ENCODE measurements at regions not wholly inside any gene's neighbourhood (a gene's known extent, or its start where the extent isn't known, plus 50 kb on each side); places are given as distances from the start of the nearest gene placed in this dataset.

DNA sequence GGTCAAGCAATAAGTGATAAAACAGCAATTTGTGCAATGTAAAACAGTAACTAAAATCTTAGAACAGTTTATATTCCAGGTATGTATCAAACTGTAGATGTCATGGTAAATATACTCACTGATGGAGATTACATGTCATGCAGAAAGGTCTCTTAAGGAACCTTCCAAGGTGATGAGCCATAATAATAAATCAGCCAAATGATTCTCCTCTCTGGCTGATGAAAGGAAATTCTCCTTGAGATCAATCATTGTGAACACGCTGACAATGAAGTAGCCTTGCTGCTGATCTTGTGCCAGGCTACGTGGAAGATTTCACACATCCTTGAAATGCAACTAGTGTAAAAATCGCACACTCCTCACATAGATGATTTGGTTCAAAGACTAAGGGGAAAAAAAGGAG lies 392.5 kb upstream of the CDH7 start:
- no peaks in the 10 kb centered on the region for H3K36me3 ChIP-seq (ENCODE audit: insufficient read depth, low read length)
- H3K9ac ChIP-seq (ENCODE audit: low read depth, low read length): no peak overlapping the region
- peaks cover 3% of the 10 kb centered on the region for H3K9me3 ChIP-seq (replicated peaks; ENCODE audit: low read length)
- H3K4me1 ChIP-seq (ENCODE audit: control insufficient read depth, insufficient read depth, low read length): no peaks in the 10 kb centered on the region
- H3K27me3 ChIP-seq (ENCODE audit: control insufficient read depth, insufficient read depth, low read length): no peaks in the 10 kb centered on the region
- H3K4me3 ChIP-seq (ENCODE audit: low read length): no peak overlapping the region
- H3K4me2 ChIP-seq (ENCODE audit: low read length): no peak overlapping the region

DNA sequence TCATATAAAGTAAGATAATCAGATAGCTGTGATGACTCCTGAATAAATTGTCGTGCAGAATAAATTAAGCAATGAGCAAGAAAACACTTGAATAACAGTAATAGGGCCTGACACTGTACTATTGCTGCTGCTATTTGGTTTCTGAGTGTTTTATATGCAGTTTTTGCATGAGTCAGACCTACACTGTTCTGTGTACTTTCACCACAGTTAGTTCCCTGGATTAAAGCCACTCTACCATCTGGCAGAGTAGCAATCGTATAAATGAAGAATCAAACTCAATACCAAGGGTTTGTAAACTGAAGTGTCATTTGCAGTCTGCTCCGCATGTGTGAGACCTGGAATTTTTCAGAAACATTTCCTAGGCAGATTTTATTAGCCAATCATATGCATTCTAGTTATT lies 398.6 kb upstream of the CDH7 start:
- Histone ChIP-seq H3K9me3 (replicated peaks; ENCODE audit: low read length) (peaks cover 3% of the 10 kb centered on the region), H3K4me2 (ENCODE audit: low read length) (no peak overlapping the region), H3K4me1 (ENCODE audit: control insufficient read depth, insufficient read depth, low read length) (no peaks in the 10 kb centered on the region), H3K27me3 (ENCODE audit: control insufficient read depth, insufficient read depth, low read length) (no peaks in the 10 kb centered on the region), H3K4me3 (ENCODE audit: low read length) (no peak overlapping the region), H3K9ac (ENCODE audit: low read depth, low read length) (no peak overlapping the region), H3K36me3 (ENCODE audit: insufficient read depth, low read length) (no peaks in the 10 kb centered on the region)

DNA sequence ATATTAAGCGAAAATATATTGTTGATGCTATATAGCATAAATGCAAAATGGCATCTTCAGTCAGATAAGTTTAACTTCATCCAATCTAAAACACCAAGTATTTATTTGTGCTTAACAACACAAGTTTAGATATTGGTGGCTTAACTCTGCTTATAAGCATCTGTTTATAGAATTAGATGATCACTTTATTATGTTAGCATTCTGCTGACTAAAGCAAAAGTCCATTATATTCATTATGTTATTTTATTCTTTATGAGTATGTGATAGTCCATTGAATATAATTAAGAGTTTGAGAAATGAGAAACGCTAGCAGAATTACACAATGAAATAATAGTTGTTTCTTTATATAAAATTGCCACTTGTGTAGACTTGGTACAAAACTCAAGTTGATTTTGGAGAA lies 401.2 kb upstream of the CDH7 start:
- Histone ChIP-seq H3K4me2 (ENCODE audit: low read length) (no peak overlapping the region), H3K4me3 (ENCODE audit: low read length) (no peak overlapping the region), H3K4me1 (ENCODE audit: control insufficient read depth, insufficient read depth, low read length) (no peaks in the 10 kb centered on the region), H3K36me3 (ENCODE audit: insufficient read depth, low read length) (no peaks in the 10 kb centered on the region), H3K9ac (ENCODE audit: low read depth, low read length) (no peak overlapping the region), H3K9me3 (replicated peaks; ENCODE audit: low read length) (no peaks in the 10 kb centered on the region), H3K27me3 (ENCODE audit: control insufficient read depth, insufficient read depth, low read length) (no peaks in the 10 kb centered on the region)

DNA sequence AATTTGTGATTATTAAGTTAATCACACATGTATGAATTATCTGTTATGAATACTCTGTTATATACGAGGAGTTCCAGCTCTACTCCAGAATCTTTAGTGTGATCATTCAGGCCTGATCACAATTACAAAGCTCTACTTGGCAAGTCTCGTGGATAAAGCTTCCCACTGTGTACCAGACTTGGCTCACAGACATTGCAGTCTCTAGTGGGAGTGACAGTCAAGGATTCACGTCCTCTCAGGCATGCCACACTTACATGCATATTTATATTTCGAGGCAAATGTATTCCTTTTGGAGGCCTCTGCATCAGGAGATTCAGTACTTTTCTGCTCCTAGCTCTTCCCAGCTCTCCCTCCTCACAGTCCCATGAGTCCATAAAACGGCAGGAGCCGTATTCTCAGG lies 403.4 kb upstream of the CDH7 start:
- no peak overlapping the region for H3K4me2 ChIP-seq (ENCODE audit: low read length)
- H3K9me3 ChIP-seq (replicated peaks; ENCODE audit: low read length): no peaks in the 10 kb centered on the region
- no peak overlapping the region for H3K9ac ChIP-seq (ENCODE audit: low read depth, low read length)
- H3K36me3 ChIP-seq (ENCODE audit: insufficient read depth, low read length): no peaks in the 10 kb centered on the region
- no peaks in the 10 kb centered on the region for H3K27me3 ChIP-seq (ENCODE audit: control insufficient read depth, insufficient read depth, low read length)
- no peak overlapping the region for H3K4me3 ChIP-seq (ENCODE audit: low read length)
- no peaks in the 10 kb centered on the region for H3K4me1 ChIP-seq (ENCODE audit: control insufficient read depth, insufficient read depth, low read length)

DNA sequence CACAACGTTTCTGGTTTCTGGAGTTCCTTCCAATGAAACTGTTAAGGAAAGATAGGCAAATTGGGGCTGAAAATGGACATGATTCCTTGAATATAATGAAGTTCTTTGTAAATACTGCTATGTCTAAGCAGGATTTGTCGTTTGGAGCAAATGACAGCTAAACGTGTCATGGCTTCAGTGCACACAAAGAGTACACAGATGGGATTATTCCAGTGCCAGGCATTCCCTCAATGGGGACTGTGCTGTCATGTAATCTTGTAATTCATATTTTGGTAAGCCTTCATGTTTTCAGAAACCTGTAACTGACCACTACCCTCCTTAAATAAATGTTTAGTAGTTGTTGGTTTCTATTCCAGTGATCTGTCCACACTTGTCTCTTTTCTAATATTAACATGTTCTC lies 404.7 kb upstream of the CDH7 start:
- Histone ChIP-seq H3K36me3 (ENCODE audit: insufficient read depth, low read length) (no peaks in the 10 kb centered on the region), H3K4me2 (ENCODE audit: low read length) (no peak overlapping the region), H3K9me3 (replicated peaks; ENCODE audit: low read length) (no peaks in the 10 kb centered on the region), H3K4me3 (ENCODE audit: low read length) (no peak overlapping the region), H3K4me1 (ENCODE audit: control insufficient read depth, insufficient read depth, low read length) (no peaks in the 10 kb centered on the region), H3K9ac (ENCODE audit: low read depth, low read length) (no peak overlapping the region), H3K27me3 (ENCODE audit: control insufficient read depth, insufficient read depth, low read length) (no peaks in the 10 kb centered on the region)

GRCh38 chr18:65343571-65343970 lies 407.2 kb upstream of the CDH7 start:
- H3K36me3 ChIP-seq (ENCODE audit: insufficient read depth, low read length): no peaks in the 10 kb centered on the region
- no peaks in the 10 kb centered on the region for H3K9me3 ChIP-seq (replicated peaks; ENCODE audit: low read length)
- no peak overlapping the region for H3K4me2 ChIP-seq (ENCODE audit: low read length)
- no peaks in the 10 kb centered on the region for H3K27me3 ChIP-seq (ENCODE audit: control insufficient read depth, insufficient read depth, low read length)
- H3K4me3 ChIP-seq (ENCODE audit: low read length): no peak overlapping the region
- no peaks in the 10 kb centered on the region for H3K4me1 ChIP-seq (ENCODE audit: control insufficient read depth, insufficient read depth, low read length)
- no peak overlapping the region for H3K9ac ChIP-seq (ENCODE audit: low read depth, low read length)

DNA sequence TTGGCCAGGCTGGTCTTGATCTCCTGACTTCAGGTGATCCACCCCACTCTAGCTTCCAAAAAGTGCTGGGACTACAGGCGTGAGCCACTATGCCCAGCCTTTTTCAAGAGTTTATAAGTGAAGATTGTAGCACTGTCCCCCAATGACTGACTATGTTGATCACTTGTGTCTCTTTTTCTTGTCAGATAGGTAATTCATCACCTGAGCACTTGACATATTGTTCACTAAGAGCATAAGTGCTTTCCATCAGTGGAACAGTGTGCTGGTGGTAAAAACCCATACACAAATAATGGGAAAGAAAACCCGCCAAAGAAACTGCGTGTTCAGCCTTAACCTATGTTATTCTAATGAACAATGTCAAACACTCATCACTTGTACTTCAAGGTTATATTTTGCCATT lies 414.4 kb upstream of the CDH7 start:
- H3K36me3 ChIP-seq (ENCODE audit: insufficient read depth, low read length): no peaks in the 10 kb centered on the region
- H3K4me1 ChIP-seq (ENCODE audit: control insufficient read depth, insufficient read depth, low read length): no peaks in the 10 kb centered on the region
- H3K9ac ChIP-seq (ENCODE audit: low read depth, low read length): no peak overlapping the region
- H3K27me3 ChIP-seq (ENCODE audit: control insufficient read depth, insufficient read depth, low read length): no peaks in the 10 kb centered on the region
- no peak overlapping the region for H3K4me3 ChIP-seq (ENCODE audit: low read length)
- no peak overlapping the region for H3K4me2 ChIP-seq (ENCODE audit: low read length)
- H3K9me3 ChIP-seq (replicated peaks; ENCODE audit: low read length): no peaks in the 10 kb centered on the region

DNA sequence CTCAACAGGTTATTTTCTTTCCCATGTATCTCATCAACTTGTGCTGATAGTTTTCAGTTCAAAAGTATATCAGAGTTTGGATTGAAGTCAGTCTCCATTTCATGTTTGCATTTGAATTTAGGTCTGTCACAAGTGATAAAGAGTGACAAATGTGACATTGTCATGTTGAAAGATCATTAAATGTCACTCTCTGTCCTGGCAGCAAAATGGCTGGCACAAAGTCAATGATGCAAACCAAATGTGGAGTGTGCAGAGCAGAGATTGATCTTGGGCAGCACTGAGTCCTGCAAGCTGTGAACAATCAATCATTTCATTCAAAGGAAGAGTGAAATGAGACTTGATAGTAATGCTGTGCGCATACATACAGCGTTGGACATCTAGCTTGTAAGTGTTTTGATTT lies 421.8 kb upstream of the CDH7 start:
- Histone ChIP-seq H3K27me3 (ENCODE audit: control insufficient read depth, insufficient read depth, low read length) (no peaks in the 10 kb centered on the region), H3K9me3 (replicated peaks; ENCODE audit: low read length) (peaks cover 4% of the 10 kb centered on the region), H3K4me1 (ENCODE audit: control insufficient read depth, insufficient read depth, low read length) (no peaks in the 10 kb centered on the region), H3K9ac (ENCODE audit: low read depth, low read length) (no peak overlapping the region), H3K36me3 (ENCODE audit: insufficient read depth, low read length) (no peaks in the 10 kb centered on the region), H3K4me2 (ENCODE audit: low read length) (no peak overlapping the region), H3K4me3 (ENCODE audit: low read length) (no peak overlapping the region)

GRCh38 chr18:65326805-65327204 lies 424.0 kb upstream of the CDH7 start:
- no peaks in the 10 kb centered on the region for H3K27me3 ChIP-seq (ENCODE audit: control insufficient read depth, insufficient read depth, low read length)
- H3K4me3 ChIP-seq (ENCODE audit: low read length): no peak overlapping the region
- H3K36me3 ChIP-seq (ENCODE audit: insufficient read depth, low read length): no peaks in the 10 kb centered on the region
- H3K4me1 ChIP-seq (ENCODE audit: control insufficient read depth, insufficient read depth, low read length): no peaks in the 10 kb centered on the region
- H3K9me3 ChIP-seq (replicated peaks; ENCODE audit: low read length): peaks cover 4% of the 10 kb centered on the region
- H3K4me2 ChIP-seq (ENCODE audit: low read length): no peak overlapping the region
- no peak overlapping the region for H3K9ac ChIP-seq (ENCODE audit: low read depth, low read length)

- no peak overlapping the region for H3K4me2 ChIP-seq (ENCODE audit: low read length)
- no peaks in the 10 kb centered on the region for H3K4me1 ChIP-seq (ENCODE audit: control insufficient read depth, insufficient read depth, low read length)
Observed at GRCh38 chr18:65322895-65323294, 427.9 kb upstream of the CDH7 start.

GRCh38 chr18:65298422-65298821 lies 452.4 kb upstream of the CDH7 start:
- Histone ChIP-seq H3K27me3 (ENCODE audit: control insufficient read depth, insufficient read depth, low read length) (no peaks in the 10 kb centered on the region), H3K4me3 (ENCODE audit: low read length) (no peak overlapping the region), H3K9me3 (replicated peaks; ENCODE audit: low read length) (peaks cover 6% of the 10 kb centered on the region), H3K4me1 (ENCODE audit: control insufficient read depth, insufficient read depth, low read length) (no peaks in the 10 kb centered on the region), H3K36me3 (ENCODE audit: insufficient read depth, low read length) (no peaks in the 10 kb centered on the region), H3K4me2 (ENCODE audit: low read length) (no peak overlapping the region), H3K9ac (ENCODE audit: low read depth, low read length) (no peak overlapping the region)

More at GRCh38 chr18:65322895-65323294, 427.9 kb upstream of the CDH7 start:
- Histone ChIP-seq H3K36me3 (ENCODE audit: insufficient read depth, low read length) (no peaks in the 10 kb centered on the region), H3K9ac (ENCODE audit: low read depth, low read length) (no peak overlapping the region), H3K9me3 (replicated peaks; ENCODE audit: low read length) (peaks cover 4% of the 10 kb centered on the region), H3K4me3 (ENCODE audit: low read length) (no peak overlapping the region), H3K27me3 (ENCODE audit: control insufficient read depth, insufficient read depth, low read length) (no peaks in the 10 kb centered on the region)

DNA sequence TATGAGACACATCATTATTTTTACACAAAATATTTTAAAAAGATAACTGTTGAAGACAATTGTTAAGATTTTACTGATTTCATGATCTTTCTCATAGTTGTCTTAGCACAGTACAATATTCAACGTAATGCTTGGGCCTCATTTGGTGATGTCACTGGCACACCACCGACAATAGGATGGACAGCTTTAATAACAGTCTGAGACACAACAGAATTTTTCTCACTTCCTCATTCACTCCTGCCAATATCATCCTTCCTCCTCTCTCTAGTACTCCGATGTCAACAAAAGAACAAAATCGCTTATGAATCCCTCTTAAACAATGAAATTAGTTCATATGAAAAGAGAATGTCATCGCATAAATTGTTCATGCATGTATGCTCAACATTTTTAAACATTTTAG lies 461.9 kb upstream of the CDH7 start:
- Histone ChIP-seq H3K27me3 (ENCODE audit: control insufficient read depth, insufficient read depth, low read length) (no peaks in the 10 kb centered on the region), H3K9me3 (replicated peaks; ENCODE audit: low read length) (peaks cover 7% of the 10 kb centered on the region), H3K4me2 (ENCODE audit: low read length) (no peak overlapping the region), H3K9ac (ENCODE audit: low read depth, low read length) (no peak overlapping the region), H3K36me3 (ENCODE audit: insufficient read depth, low read length) (no peaks in the 10 kb centered on the region), H3K4me1 (ENCODE audit: control insufficient read depth, insufficient read depth, low read length) (no peaks in the 10 kb centered on the region), H3K4me3 (ENCODE audit: low read length) (no peak overlapping the region)
